AG04450 (cell line): ENCODE measurements at regions not wholly inside any gene's neighbourhood (a gene's known extent, or its start where the extent isn't known, plus 50 kb on each side); places are given as distances from the start of the nearest gene placed in this dataset.
"Not testable (repeated sequence)": the region's sequence is repeated elsewhere in the genome, so short reads cannot be mapped to it uniquely, and the experiment has no call there.

ENCODE experiments used
- CTCF ChIA-PET: fragments of 300-600, 350-600 bp; formaldehyde crosslinking; extraction: SDS; loops from one replicate; lab custom pipeline; 2022; ENCODE audit warnings: antibody characterized with exemption, inconsistent platforms; lab: Charles Lee
- POLR2A ChIA-PET: fragments of 350-600 bp; formaldehyde crosslinking; extraction: SDS; loops from one replicate; lab custom pipeline; 2021; ENCODE audit warnings: antibody characterized with exemption, inconsistent platforms; lab: Yijun Ruan, JAX
- DNase-seq: peaks from one replicate; pipeline ENCODE4 v3.0.0-alpha.2; 2011; ENCODE audit warnings: low read depth, low spot score
- H3K27ac ChIP-seq: one replicate; pipeline ENCODE4 v1.5.1; 2012; ENCODE audit warnings: low read depth, low read length, control low read depth
- H3K27me3 ChIP-seq: one replicate; pipeline ENCODE4 v1.6.0; 2012; ENCODE audit warnings: low read length; ENCODE audit not compliant: control insufficient read depth, insufficient read depth
- H3K4me3 ChIP-seq: 2 replicates; pipeline ENCODE4 v1.5.1; 2011; ENCODE audit warnings: mild to moderate bottlenecking, low read depth, low read length, control low read depth
- H3K9me3 ChIP-seq: 2 replicates; pipeline ENCODE4 v1.5.1; 2012; ENCODE audit warnings: low read length; ENCODE audit not compliant: control insufficient read depth, insufficient read depth
- TF ChIP-seq, protein P1 (sequence below): IDR thresholded peaks from 2 replicates; pipeline ENCODE4 v1.5.1; 2011; ENCODE audit warnings: low read depth, low read length, control low read depth, inconsistent platforms

DNA sequence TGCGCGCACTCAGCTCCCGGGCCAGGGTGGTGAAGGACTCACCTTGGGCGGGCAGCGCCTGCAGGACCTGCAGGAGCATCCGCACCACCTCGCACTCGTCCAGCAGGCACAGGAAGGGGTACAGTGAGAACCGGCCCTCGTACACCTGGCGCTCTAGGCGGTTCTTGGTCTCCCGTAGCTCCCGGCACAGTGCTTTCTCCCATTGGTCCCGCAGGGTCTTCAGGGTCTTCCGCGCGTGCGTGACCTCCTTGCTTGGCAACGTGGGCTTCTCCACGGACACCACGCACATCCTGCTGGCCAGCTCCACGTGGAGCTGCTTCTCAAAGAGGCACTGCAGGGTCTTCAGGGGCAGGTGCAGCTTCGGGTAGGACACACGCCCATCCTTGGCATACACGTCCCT lies 74.1 kb upstream of the MED13 start:
- ChIA-PET CTCF (no interaction called here), POLR2A (no interaction called here)
- H3K27me3 ChIP-seq = peaks cover 9% of the 10 kb centered on the region
- no peak overlapping the region for H3K27ac ChIP-seq
- TF ChIP-seq, protein P1, sequence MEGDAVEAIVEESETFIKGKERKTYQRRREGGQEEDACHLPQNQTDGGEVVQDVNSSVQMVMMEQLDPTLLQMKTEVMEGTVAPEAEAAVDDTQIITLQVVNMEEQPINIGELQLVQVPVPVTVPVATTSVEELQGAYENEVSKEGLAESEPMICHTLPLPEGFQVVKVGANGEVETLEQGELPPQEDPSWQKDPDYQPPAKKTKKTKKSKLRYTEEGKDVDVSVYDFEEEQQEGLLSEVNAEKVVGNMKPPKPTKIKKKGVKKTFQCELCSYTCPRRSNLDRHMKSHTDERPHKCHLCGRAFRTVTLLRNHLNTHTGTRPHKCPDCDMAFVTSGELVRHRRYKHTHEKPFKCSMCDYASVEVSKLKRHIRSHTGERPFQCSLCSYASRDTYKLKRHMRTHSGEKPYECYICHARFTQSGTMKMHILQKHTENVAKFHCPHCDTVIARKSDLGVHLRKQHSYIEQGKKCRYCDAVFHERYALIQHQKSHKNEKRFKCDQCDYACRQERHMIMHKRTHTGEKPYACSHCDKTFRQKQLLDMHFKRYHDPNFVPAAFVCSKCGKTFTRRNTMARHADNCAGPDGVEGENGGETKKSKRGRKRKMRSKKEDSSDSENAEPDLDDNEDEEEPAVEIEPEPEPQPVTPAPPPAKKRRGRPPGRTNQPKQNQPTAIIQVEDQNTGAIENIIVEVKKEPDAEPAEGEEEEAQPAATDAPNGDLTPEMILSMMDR = no peak
- H3K4me3 ChIP-seq = no peak overlapping the region
- peaks cover 4% of the 10 kb centered on the region; the same call in 1 of the 2 replicates for H3K9me3 ChIP-seq
- no peak for DNase-seq

DNA sequence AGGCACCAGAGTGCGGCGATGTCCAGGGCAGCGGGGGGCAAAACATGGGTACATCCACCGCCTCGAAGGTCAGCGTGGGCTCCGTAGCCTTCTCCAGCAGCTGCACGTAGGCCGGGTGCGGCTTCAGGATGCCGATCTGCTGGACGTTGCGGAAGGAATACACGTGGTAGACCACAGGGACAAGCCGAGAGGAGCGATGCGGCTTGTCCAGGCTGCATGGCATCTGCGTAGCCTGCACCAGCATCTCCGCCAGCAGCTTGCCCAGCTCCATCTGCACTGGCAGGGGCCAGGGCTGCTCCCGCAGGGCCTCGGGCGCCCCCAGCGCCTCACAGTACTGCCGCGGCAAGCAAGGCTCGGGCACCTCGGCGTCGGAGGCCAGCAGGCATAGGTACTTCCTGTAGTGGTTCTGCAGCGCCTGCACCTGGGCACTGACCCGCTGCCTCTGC lies 73.6 kb upstream of the MED13 start:
- H3K4me3 ChIP-seq, H3K27ac ChIP-seq, H3K27me3 ChIP-seq, DNase-seq, H3K9me3 ChIP-seq, CTCF ChIA-PET: not testable (repeated sequence)
- POLR2A ChIA-PET = interaction anchor here (0.6 kb wide), 1 partner anchor 67 kb away, joined by 7 read pairs; no protein-coding TSS in a partner anchor

DNA sequence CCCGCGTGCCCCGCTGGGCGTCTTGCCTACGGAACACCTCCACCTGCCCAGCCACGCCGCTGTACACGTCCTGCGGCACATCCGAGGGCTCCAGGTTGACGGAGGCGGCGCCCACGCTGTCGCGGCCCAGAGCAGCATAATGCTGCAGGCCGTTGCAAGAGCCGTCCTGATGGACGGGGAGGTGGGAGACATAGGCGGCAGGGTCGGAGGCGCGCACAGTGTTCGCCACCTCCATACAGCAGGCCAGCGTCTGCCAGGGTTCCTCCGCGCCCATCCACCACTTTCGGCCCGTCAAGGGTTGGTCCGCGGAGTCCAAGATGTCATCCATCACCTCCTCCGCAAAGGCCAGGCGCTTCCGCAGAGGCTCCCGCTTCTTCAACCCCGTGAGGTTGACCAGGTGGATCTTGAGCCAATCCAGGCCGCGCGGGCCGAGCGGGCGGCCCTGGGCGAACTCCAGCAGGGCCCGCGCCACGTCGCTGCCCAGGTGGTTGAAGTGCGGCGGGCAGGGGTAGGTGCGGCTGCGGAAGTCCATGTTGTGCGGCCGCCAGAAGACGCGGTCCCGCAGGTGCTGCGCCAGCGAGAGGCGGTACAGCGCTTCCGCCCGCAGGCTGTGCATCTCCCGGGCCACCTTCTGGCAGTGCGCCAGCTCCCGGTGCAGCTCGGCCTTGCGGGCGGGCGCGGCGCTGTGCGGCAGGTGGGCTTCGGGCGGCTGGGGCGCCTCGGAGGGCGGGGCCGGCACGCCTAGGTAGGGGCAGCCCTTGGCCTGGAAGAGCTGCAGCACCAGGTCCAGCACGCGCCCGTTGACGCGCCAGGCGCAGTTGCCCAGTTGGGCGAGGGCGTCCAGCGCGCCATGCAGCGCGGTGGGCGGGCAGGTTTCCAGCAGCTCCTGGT lies 72.9 kb upstream of the MED13 start:
- CTCF ChIA-PET, H3K4me3 ChIP-seq, H3K27ac ChIP-seq, DNase-seq, H3K9me3 ChIP-seq, H3K27me3 ChIP-seq: not testable (repeated sequence)
- POLR2A ChIA-PET = interaction anchor here (0.6 kb wide), 1 partner anchor 68 kb away, joined by 7 read pairs; no protein-coding TSS in a partner anchor

DNA sequence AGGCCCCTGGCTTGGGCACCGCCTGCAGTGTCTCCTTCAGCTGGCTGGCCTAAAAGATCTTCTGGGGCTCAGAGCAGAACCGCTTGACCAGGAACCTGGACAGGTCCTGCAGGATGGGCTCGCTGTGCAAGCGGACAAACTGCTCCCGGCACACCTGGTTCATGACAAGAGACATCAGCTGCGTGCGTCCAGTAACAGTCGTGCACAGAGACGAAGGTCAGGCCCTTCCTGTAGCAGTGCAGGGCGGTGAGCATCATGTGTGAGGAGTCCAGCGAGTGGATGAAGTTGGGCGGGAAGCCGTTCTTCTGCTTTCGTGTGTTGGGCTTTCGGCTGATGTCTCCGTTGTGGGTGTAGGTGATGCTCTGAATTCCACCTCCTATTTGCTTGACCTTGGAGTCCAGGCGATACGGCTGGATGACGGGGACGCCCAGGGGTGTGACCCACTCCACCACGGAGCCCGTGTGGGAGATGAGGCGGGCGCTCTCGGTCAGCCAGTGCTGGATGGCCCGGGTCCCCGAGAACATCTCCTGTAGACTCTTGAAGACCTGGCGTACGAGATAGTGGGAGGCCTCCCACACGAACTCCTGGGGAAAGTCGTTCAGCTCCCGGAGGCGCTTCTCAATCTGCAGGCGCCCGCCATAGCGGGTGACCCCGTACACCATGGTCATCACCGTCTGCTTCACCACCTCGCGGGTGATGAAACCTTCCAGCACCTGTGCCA lies 72.1 kb upstream of the MED13 start:
- H3K27me3 ChIP-seq, H3K9me3 ChIP-seq, H3K27ac ChIP-seq, CTCF ChIA-PET, POLR2A ChIA-PET, DNase-seq, H3K4me3 ChIP-seq: not testable (repeated sequence)

DNA sequence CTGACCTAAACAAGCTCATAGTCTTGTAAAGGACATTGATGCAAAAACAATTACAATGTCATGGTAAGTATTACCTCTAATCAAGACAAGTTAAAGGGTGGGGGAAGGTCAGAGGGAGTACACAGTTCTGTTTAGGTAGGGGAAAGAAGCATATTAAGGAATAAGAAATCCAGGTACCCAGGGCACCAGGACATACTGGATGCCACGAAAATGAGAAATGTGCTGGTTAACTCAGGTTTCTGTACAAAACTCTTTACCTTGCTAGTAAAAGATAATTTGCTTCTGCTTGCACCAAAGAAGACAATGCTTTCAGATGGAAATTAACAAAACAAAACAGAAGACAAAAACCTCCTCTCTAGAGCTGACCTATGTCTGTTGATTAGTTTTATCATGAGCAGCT lies 70.7 kb upstream of the MED13 start:
- CTCF ChIA-PET = no interaction called here
- peaks cover 4% of the 10 kb centered on the region; the same call in 1 of the 2 replicates for H3K9me3 ChIP-seq

DNA sequence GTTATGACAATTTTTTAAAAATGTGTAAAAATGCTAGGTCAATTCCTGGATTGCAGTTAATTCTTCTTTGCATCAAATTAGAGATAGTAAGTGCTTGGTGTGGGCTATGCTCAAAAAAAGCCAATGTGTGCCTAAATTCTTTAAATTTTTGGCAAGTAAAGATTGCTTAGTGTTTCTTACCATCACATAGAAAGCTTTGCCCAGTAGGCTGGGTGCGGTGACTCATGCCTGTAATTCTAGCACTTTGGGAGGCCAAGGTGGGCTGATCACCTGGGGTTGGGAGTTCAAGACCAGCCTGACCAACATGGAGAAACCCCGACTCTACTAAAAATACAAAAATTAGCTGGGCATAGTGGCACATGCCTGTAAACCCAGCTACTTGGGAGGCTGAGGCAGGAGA lies 70.0 kb upstream of the MED13 start:
- H3K27ac ChIP-seq, H3K4me3 ChIP-seq, CTCF ChIA-PET, DNase-seq, POLR2A ChIA-PET, H3K9me3 ChIP-seq, H3K27me3 ChIP-seq: not testable (repeated sequence)

More for the DNA sequence above, 70.7 kb upstream of the MED13 start:
- Histone ChIP-seq H3K27me3 (peaks cover 9% of the 10 kb centered on the region), H3K27ac (no peak overlapping the region), H3K4me3 (no peak overlapping the region)
- DNase-seq = no peak
- TF ChIP-seq, protein P1 = no peak
- POLR2A ChIA-PET = no interaction called here
